ELR (cell line): ENCODE measurements at regions not wholly inside any gene's neighbourhood (a gene's known extent, or its start where the extent isn't known, plus 50 kb on each side); places are given as distances from the start of the nearest gene placed in this dataset.

Experiments
- DNase-seq: peaks from one replicate; pipeline ENCODE4 v3.0.0-alpha.2; 2015; ENCODE audit warnings: low read depth

GRCh38 chr6:147132889-147133288, 71.3 kb upstream of the STXBP5 start:
- no peak for DNase-seq

- no peak for DNase-seq
These were observed 70.5 kb upstream of the STXBP5 start for GRCh38 chr6:147133669-147134068.

DNA sequence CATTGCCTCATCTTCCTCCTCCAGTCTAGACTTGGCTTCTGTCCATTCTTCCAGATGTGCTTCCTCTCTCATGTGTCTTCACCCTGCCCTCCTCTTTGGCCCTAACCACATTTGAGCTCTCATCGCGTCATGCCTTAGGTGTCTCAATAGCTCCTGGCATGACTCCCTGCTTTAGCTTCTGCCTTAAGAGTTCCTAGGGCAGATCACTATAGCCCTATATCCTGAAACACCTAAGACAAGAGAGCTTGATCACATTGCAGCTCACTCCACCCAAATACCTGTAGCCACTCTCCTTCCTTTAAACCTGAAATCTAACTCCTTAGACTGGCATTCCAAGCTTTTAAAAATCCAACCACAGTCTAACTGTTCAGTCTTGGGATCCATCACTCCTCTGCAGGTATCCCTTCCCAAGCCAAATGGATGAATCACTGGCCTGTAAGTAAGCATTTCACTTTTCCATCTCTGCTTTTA, 69.0 kb upstream of the STXBP5 start:
- DNase-seq, result peak; percentile 77

DNA sequence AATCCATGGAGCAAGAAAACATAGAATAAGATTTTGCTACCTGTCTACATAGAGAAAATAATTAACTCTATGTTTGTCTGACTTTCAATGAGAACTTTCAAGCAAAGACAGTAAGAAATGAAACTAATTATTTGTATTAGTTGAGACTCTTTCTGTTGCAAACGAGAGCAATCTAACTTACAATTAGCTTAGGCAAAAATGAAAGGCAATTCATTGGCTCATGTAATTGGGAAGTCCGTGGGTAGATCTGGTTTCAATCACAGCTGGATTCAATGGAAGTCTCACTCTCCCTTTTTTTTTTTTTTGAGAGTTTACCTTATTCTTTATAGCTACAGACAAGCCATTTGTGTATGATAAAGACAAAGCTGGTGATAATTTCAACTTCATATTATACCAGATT, 68.2 kb upstream of the STXBP5 start:
- DNase-seq, result no peak

GRCh38 chr6:147137986-147138385, 66.2 kb upstream of the STXBP5 start:
- DNase-seq, result no peak

- DNase-seq, result no peak
These were observed 65.4 kb upstream of the STXBP5 start for GRCh38 chr6:147138835-147139234.

DNA sequence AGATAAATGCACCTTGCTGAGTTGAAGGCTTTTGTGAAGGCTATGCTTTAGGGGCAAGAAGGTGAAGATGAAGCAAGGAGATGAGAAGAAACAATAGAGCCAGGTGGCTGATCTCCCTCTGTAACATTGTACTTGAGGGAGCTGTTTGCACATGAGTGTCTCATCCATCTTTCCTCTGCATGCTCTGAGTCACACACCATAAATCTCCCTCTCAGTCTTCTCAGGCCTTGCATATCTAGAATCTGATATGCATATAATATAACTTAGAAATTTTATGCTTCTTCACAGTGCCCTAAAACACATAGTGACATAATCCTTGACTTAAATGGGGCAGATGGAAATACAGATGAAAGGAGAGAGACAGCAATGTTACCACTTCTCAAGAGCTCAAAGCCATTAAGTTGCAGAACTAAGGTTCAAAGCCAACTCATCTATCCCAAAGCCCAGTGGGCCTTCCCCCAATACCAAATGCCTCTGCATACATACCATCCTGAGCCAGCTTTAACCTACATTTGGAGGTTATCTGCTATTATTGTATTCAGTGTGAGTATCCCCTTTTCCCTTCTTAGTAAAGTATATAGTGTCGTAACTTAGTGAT, 62.4 kb upstream of the STXBP5 start:
- peak; percentile 45 for DNase-seq

- no peak for DNase-seq
These were observed 61.5 kb upstream of the STXBP5 start for GRCh38 chr6:147142684-147143245.

DNA sequence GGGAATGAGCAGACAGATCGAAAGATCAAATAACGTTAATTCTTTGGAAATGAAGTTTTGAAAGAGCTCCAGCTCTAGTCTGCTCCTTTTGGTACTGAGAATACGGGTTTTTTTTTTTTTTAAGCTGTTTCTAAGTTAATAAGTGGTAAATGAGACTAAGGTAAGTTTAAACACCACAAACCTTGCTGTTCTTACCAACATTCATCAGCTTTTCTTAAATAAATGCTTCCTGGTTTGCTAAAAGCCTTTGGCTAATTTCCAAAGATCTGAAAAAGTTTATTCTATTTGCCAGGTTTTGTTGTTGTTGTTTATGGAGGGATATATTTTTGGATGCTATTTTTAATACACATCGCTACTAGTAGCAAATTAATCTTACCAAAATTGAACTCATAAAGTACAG, 55.1 kb upstream of the STXBP5 start:
- DNase-seq, result no peak

DNA sequence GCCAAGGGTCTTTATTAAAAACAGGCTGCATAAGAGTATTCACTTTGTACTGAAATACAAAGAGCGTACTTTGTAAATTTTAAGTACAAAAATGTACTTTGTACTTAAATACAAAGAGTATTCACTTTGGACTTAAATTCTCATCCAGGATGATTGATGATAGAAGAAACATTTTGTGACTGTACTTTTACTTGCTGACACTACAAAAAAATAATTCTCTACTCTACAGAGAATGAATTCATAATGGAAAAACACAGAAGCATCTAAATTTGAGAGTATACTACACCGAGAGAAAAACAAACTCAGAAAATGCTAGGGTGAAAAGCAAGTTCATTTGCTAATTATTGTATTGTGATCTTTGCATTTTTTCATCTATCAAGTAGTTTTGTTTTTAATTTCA, 54.4 kb upstream of the STXBP5 start:
- DNase-seq, result no peak

- no peak for DNase-seq
These were observed 53.9 kb upstream of the STXBP5 start for GRCh38 chr6:147150293-147150692.
